ENCODE measurements at regions not wholly inside any gene's neighbourhood (a gene's known extent, or its start where the extent isn't known, plus 50 kb on each side); places are given as distances from the start of the nearest gene placed in this dataset.
A peak's percentile ranks its signal among the peaks of the same experiment; 100 is the strongest.
"Not testable (repeated sequence)": the region's sequence is repeated elsewhere in the genome, so short reads cannot be mapped to it uniquely, and the experiment has no call there.

GRCh38 chr5:167290478-167290877 is 1001.0 kb upstream of the WWC1 start:
- no peak for DNase-seq (ENCODE audit: low read depth)

- peak; percentile 87 for DNase-seq (ENCODE audit: low read depth)
These were observed 996.4 kb upstream of the WWC1 start for GRCh38 chr5:167294882-167295680.

GRCh38 chr5:167295681-167296005 is 995.8 kb upstream of the WWC1 start:
- DNase-seq (ENCODE audit: low read depth), result no peak

- no peak for DNase-seq (ENCODE audit: low read depth)
These were observed 995.4 kb upstream of the WWC1 start for GRCh38 chr5:167296066-167296465.

- no peak for DNase-seq (ENCODE audit: low read depth)
These were observed 994.8 kb upstream of the WWC1 start for GRCh38 chr5:167296661-167297060.

- DNase-seq (ENCODE audit: low read depth), result not testable (repeated sequence)
These were observed 991.6 kb upstream of the WWC1 start for GRCh38 chr5:167299861-167300260.

GRCh38 chr5:167303582-167303981 is 987.9 kb upstream of the WWC1 start:
- no peak for DNase-seq (ENCODE audit: low read depth)

GRCh38 chr5:167304834-167305469 is 986.5 kb upstream of the WWC1 start:
- DNase-seq (ENCODE audit: low read depth), result no peak

- DNase-seq (ENCODE audit: low read depth), result no peak
These were observed 985.7 kb upstream of the WWC1 start for GRCh38 chr5:167305591-167306213.

- DNase-seq (ENCODE audit: low read depth), result no peak
These were observed 984.4 kb upstream of the WWC1 start for GRCh38 chr5:167307042-167307441.

- DNase-seq (ENCODE audit: low read depth), result no peak
These were observed 983.0 kb upstream of the WWC1 start for GRCh38 chr5:167308466-167308865.

- DNase-seq (ENCODE audit: low read depth), result no peak
These were observed 981.4 kb upstream of the WWC1 start for GRCh38 chr5:167309941-167310517.

GRCh38 chr5:167311340-167311739 is 980.1 kb upstream of the WWC1 start:
- DNase-seq (ENCODE audit: low read depth), result no peak

GRCh38 chr5:167312225-167312624 is 979.2 kb upstream of the WWC1 start:
- DNase-seq (ENCODE audit: low read depth), result no peak

- DNase-seq (ENCODE audit: low read depth), result no peak
These were observed 975.7 kb upstream of the WWC1 start for GRCh38 chr5:167315762-167316161.

GRCh38 chr5:167317884-167318283 is 973.6 kb upstream of the WWC1 start:
- DNase-seq (ENCODE audit: low read depth), result no peak

GRCh38 chr5:167319243-167319642 is 972.2 kb upstream of the WWC1 start:
- DNase-seq (ENCODE audit: low read depth), result no peak

- DNase-seq (ENCODE audit: low read depth), result no peak
These were observed 971.4 kb upstream of the WWC1 start for GRCh38 chr5:167320019-167320418.

- DNase-seq (ENCODE audit: low read depth), result no peak
These were observed 959.1 kb upstream of the WWC1 start for GRCh38 chr5:167332309-167332708.

GRCh38 chr5:167336161-167336560 is 955.3 kb upstream of the WWC1 start:
- DNase-seq (ENCODE audit: low read depth), result no peak

GRCh38 chr5:167339205-167339604 is 952.2 kb upstream of the WWC1 start:
- no peak for DNase-seq (ENCODE audit: low read depth)

GRCh38 chr5:167346461-167346860 is 945.0 kb upstream of the WWC1 start:
- no peak for DNase-seq (ENCODE audit: low read depth)

All from GM04504 (cell line).